CD4-positive, alpha-beta T cell treated with Interleukin-10 for 1 hour (primary cell): ENCODE measurements at regions not wholly inside any gene's neighbourhood (a gene's known extent, or its start where the extent isn't known, plus 50 kb on each side); places are given as distances from the start of the nearest gene placed in this dataset.

Source experiments
- DNase-seq: peaks from one replicate; pipeline ENCODE4 v3.0.0-alpha.2; 2020

GRCh38 chr3:168272343-168272985, 176.7 kb upstream of the GOLIM4 start:
- DNase-seq, result no peak

GRCh38 chr3:168271932-168272331, 176.2 kb upstream of the GOLIM4 start:
- no peak for DNase-seq

- no peak for DNase-seq
Observed at GRCh38 chr3:168269001-168269400, 173.3 kb upstream of the GOLIM4 start.

GRCh38 chr3:168267179-168267578, 171.5 kb upstream of the GOLIM4 start:
- DNase-seq, result no peak

GRCh38 chr3:168266335-168266734, 170.6 kb upstream of the GOLIM4 start:
- no peak for DNase-seq

- no peak for DNase-seq
Observed at GRCh38 chr3:168262887-168263286, 167.2 kb upstream of the GOLIM4 start.

GRCh38 chr3:168260859-168261258, 165.1 kb upstream of the GOLIM4 start:
- DNase-seq, result no peak

- DNase-seq, result no peak
Observed at GRCh38 chr3:168251371-168251770, 155.6 kb upstream of the GOLIM4 start.

GRCh38 chr3:168250415-168250861, 154.7 kb upstream of the GOLIM4 start:
- no peak for DNase-seq

GRCh38 chr3:168249550-168250414, 154.1 kb upstream of the GOLIM4 start:
- DNase-seq, result no peak

GRCh38 chr3:168249205-168249549, 153.5 kb upstream of the GOLIM4 start:
- DNase-seq, result no peak

GRCh38 chr3:168248383-168249204, 152.9 kb upstream of the GOLIM4 start:
- DNase-seq, result no peak

- no peak for DNase-seq
Observed at GRCh38 chr3:168241156-168241555, 145.4 kb upstream of the GOLIM4 start.

GRCh38 chr3:168239287-168239686, 143.6 kb upstream of the GOLIM4 start:
- no peak for DNase-seq

GRCh38 chr3:168233001-168233400, 137.3 kb upstream of the GOLIM4 start:
- no peak for DNase-seq

GRCh38 chr3:168223085-168223484, 127.4 kb upstream of the GOLIM4 start:
- no peak for DNase-seq

GRCh38 chr3:168220556-168220955, 124.8 kb upstream of the GOLIM4 start:
- DNase-seq, result no peak

- no peak for DNase-seq
Observed at GRCh38 chr3:168219530-168219929, 123.8 kb upstream of the GOLIM4 start.

- DNase-seq, result no peak
Observed at GRCh38 chr3:168218600-168218999, 122.9 kb upstream of the GOLIM4 start.

- no peak for DNase-seq
Observed at GRCh38 chr3:168216851-168217250, 121.1 kb upstream of the GOLIM4 start.

GRCh38 chr3:168213920-168214319, 118.2 kb upstream of the GOLIM4 start:
- DNase-seq, result peak; percentile 6

- DNase-seq, result no peak
Observed at GRCh38 chr3:168212664-168213285, 117.1 kb upstream of the GOLIM4 start.

- DNase-seq, result no peak
Observed at GRCh38 chr3:168205451-168205850, 109.7 kb upstream of the GOLIM4 start.
